ENCODE measurements at regions not wholly inside any gene's neighbourhood (a gene's known extent, or its start where the extent isn't known, plus 50 kb on each side); places are given as distances from the start of the nearest gene placed in this dataset.

DNA sequence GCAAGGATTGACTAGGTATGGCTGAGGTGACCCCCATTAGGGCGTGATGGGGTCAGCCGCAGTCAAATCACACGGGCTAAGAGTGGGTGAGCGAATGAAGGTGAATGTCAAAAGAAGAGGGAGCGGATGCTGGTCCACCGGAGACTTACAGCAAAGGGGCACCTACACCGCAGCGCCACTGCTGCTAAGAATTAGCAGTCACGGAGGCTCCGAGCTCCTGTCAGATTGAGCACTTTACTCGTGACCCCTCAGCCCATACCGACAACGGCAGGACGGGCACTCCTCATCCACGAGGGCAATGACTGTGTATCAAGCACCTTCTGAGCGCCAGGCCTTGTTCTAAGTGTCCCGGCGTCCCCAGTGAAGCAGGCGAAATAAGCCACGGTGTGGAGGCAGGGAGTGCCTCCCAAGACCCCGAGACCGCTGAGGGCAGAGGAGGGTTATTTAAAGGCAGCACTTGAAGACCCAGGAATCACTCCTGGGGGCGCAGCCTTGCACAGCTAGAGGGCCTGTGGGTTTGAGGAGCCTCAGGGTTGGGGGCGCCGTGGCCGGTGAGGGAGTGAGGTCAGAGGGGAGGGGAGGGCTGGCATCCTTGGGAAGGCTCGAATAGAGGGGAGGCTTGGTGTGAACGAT is 61.6 kb upstream of the GATA2 start:
- H3K36me3 Mint-ChIP-seq = peaks cover 0 to 2% of the 10 kb centered on the region in 2 donors
- H3K27me3 Mint-ChIP-seq = peaks cover 47 to 68% of the 10 kb centered on the region in 2 donors
- DNase-seq (no peak), ATAC-seq (replicated peaks) (no peak)
- H3K4me1 Mint-ChIP-seq = peaks cover 6 to 8% of the 10 kb centered on the region in 2 donors
- no peaks in the 10 kb centered on the region for H3K9me3 Mint-ChIP-seq
- no peak overlapping the region for H3K27ac Mint-ChIP-seq
- peak overlapping the region; percentile 8 to 32 for H3K4me3 Mint-ChIP-seq

GRCh38 chr3:128554100-128554464 is 61.1 kb upstream of the GATA2 start:
- Mint-ChIP-seq H3K36me3 (peaks cover 0 to 2% of the 10 kb centered on the region in 2 donors), H3K4me1 (peaks cover 6 to 8% of the 10 kb centered on the region in 2 donors), H3K27ac (no peak overlapping the region), H3K27me3 (peaks cover 49 to 69% of the 10 kb centered on the region in 2 donors), H3K9me3 (no peaks in the 10 kb centered on the region), H3K4me3 (no peak overlapping the region)
- ATAC-seq (replicated peaks) (no peak), DNase-seq (no peak)

DNA sequence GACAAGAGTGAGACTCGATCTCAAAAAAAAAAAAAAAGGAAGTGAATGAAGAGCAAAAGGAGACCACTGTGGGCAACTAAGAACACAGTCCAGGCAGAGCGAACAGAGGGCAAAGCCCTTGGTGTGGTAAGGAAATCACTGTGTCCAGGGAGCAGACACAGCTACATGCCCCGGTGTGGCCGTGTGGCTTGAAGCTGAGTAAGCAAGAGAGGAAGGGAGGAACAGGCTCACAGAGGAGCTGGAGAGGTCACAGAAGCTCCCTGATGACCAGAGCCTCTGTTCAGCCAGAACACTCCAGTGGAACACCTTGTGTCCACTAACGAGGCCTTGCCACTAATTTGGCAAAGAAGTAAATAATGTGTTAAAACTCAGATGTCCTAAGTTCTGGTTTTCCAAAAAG is 60.6 kb upstream of the GATA2 start:
- Mint-ChIP-seq H3K27me3 (peaks cover 49 to 74% of the 10 kb centered on the region in 2 donors), H3K27ac (no peak overlapping the region), H3K36me3 (peaks cover 0 to 2% of the 10 kb centered on the region in 2 donors), H3K4me3 (no peak overlapping the region), H3K4me1 (peaks cover 6 to 8% of the 10 kb centered on the region in 2 donors), H3K9me3 (no peaks in the 10 kb centered on the region)
- DNase-seq (no peak), ATAC-seq (replicated peaks) (no peak)

GRCh38 chr3:128551867-128552266 is 58.9 kb upstream of the GATA2 start:
- H3K36me3 Mint-ChIP-seq = peaks cover 0 to 2% of the 10 kb centered on the region in 2 donors
- peaks cover 6 to 8% of the 10 kb centered on the region in 2 donors for H3K4me1 Mint-ChIP-seq
- H3K27ac Mint-ChIP-seq = no peak overlapping the region
- peaks cover 49 to 71% of the 10 kb centered on the region in 2 donors for H3K27me3 Mint-ChIP-seq
- no peaks in the 10 kb centered on the region for H3K9me3 Mint-ChIP-seq
- DNase-seq (no peak), ATAC-seq (replicated peaks) (no peak)
- no peak overlapping the region for H3K4me3 Mint-ChIP-seq

DNA sequence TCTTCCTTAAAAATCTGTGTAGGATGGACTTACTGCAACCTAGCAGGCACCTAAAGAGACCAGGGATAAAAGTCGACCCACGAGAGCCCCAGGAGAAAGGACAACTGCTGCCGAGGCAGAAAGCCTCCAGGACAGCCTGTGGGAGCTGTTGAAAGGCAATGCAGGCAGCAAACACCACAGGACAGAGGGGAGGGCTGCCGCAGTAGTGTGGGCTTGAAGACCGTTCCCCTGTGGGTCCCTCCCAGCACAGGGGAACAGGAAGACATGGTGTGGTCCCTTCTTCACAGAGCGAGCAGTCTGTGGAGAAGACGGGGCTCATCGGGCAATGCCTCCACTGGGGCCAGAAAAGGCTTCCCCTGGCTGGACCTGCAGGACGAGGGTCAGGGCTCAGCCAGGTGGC is 58.5 kb upstream of the GATA2 start:
- ATAC-seq (replicated peaks) (no peak), DNase-seq (no peak)
- Mint-ChIP-seq H3K27ac (no peak overlapping the region), H3K4me1 (peaks cover 6% of the 10 kb centered on the region in 2 donors), H3K9me3 (no peaks in the 10 kb centered on the region), H3K4me3 (no peak overlapping the region), H3K36me3 (peaks cover 0 to 2% of the 10 kb centered on the region in 2 donors), H3K27me3 (peaks cover 46 to 67% of the 10 kb centered on the region in 2 donors)

DNA sequence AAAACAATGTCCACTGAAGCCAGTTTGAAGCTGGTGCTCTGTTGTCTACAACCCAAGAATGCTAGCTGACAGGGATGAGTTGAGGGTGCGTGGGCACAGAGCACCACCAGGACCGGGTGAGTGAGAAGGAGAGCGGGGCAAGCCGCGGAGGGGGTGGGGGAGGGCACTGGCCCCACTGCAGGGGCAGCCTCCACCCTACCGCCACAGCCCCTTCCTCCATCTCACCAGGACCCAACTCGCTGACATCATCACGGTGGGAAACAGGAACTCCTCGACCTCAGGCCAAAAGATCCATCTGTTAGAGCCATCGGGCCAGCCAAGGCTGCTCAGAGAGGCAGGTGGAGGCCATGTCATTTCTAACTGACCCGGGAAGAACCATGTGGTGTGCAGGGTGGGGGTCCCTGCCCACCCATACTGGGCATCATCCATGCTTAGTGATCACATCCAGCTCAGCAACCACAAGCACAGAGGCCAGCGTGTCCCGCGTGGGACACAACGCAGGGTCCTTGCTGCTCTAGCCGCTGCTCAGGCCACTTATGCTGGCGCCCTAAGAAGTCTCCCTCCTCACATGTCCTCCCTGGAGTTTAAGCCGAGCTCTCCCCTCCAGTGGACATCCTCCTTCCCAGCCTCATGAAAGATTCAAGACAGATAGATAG is 57.6 kb upstream of the GATA2 start:
- peaks cover 44 to 65% of the 10 kb centered on the region in 2 donors for H3K27me3 Mint-ChIP-seq
- no peak for ATAC-seq (replicated peaks)
- H3K36me3 Mint-ChIP-seq = peaks cover 0 to 2% of the 10 kb centered on the region in 2 donors
- no peaks in the 10 kb centered on the region for H3K9me3 Mint-ChIP-seq
- peaks cover 5 to 6% of the 10 kb centered on the region in 2 donors for H3K4me1 Mint-ChIP-seq
- no peak for DNase-seq
- no peak overlapping the region for H3K27ac Mint-ChIP-seq
- no peak overlapping the region for H3K4me3 Mint-ChIP-seq

DNA sequence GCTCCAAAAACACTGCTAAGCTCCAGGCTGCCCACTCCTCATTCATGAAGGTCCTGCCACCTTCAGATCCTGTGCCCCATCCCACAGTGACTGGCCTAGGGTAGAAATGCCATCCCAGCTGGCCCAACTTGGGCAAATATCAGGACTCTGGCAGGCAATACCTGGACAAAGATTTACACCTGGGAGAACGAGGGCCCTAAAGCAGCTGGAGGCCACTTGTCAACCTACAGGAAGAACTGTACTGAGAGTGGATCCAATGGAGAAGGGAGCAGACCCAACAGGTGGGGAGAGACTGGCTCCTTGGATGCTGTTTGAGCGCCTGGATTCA is 57.1 kb upstream of the GATA2 start:
- peaks cover 0 to 2% of the 10 kb centered on the region in 2 donors for H3K36me3 Mint-ChIP-seq
- no peak for ATAC-seq (replicated peaks)
- H3K4me3 Mint-ChIP-seq = no peak overlapping the region
- H3K27ac Mint-ChIP-seq = no peak overlapping the region
- peaks cover 44 to 65% of the 10 kb centered on the region in 2 donors for H3K27me3 Mint-ChIP-seq
- peaks cover 5 to 6% of the 10 kb centered on the region in 2 donors for H3K4me1 Mint-ChIP-seq
- H3K9me3 Mint-ChIP-seq = no peaks in the 10 kb centered on the region
- no peak for DNase-seq

- no peaks in the 10 kb centered on the region for H3K9me3 Mint-ChIP-seq
- DNase-seq = no peak
- no peak for ATAC-seq (replicated peaks)
- H3K27ac Mint-ChIP-seq = no peak overlapping the region
- H3K4me3 Mint-ChIP-seq = no peak overlapping the region
- peaks cover 0 to 2% of the 10 kb centered on the region in 2 donors for H3K4me1 Mint-ChIP-seq
- no peaks in the 10 kb centered on the region for H3K36me3 Mint-ChIP-seq
- H3K27me3 Mint-ChIP-seq = peaks cover 39 to 59% of the 10 kb centered on the region in 2 donors
Measured at GRCh38 chr3:128549283-128550112, 56.5 kb upstream of the GATA2 start.

DNA sequence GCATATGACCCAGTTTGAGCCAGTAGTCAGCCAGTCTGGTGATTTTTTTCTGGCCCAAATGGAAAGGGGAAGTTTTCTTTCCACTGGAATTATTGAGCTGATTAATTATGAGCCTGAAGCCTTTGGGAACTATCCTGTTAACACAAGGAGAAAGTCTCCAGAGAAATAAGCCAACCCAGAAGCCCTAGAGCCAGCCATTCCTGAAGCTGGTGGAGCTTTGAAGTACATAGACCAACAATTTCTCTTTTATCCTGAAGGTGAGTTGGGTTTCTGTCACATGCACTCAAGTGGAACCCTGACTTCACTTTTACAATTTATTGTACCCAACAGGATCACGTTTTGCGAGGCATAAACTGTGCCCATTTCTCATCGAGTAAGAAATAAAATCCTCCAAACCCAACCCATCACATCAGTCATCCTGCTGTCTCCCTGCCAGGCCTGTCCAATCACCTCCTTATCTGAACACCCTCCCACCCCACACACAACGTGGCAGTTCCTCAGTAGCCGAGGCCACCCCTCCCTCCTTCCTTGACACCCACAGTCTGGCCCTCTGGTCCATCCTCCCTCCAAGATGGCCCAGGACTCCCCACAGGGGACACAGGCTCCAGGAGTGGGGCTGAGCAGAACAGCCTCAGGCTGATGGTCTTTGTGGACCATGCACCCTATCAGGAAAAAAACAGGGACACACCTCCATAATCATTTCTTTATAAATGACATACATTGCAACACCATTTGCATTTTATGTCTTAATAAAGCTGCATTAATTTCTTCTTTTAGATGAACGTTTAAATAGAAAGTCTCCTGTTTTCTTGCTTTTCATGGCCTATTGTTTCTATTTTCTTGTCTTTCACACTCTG is 55.7 kb upstream of the GATA2 start:
- Mint-ChIP-seq H3K27me3 (peaks cover 30 to 50% of the 10 kb centered on the region in 2 donors), H3K27ac (no peak overlapping the region), H3K4me3 (no peak overlapping the region), H3K36me3 (no peaks in the 10 kb centered on the region), H3K9me3 (no peaks in the 10 kb centered on the region), H3K4me1 (no peaks in the 10 kb centered on the region)
- DNase-seq (no peak), ATAC-seq (replicated peaks) (no peak)

- H3K36me3 Mint-ChIP-seq = no peaks in the 10 kb centered on the region
- no peaks in the 10 kb centered on the region for H3K4me1 Mint-ChIP-seq
- peaks cover 24 to 44% of the 10 kb centered on the region in 2 donors for H3K27me3 Mint-ChIP-seq
- no peak overlapping the region for H3K27ac Mint-ChIP-seq
- peaks cover 4 to 6% of the 10 kb centered on the region in 2 donors for H3K9me3 Mint-ChIP-seq
- H3K4me3 Mint-ChIP-seq = no peak overlapping the region
- DNase-seq (no peak), ATAC-seq (replicated peaks) (no peak)
Measured at GRCh38 chr3:128548021-128548420, 55.0 kb upstream of the GATA2 start.

GRCh38 chr3:128547368-128547987 is 54.5 kb upstream of the GATA2 start:
- H3K9me3 Mint-ChIP-seq = peaks cover 9 to 10% of the 10 kb centered on the region in 2 donors
- H3K27me3 Mint-ChIP-seq = peaks cover 18 to 43% of the 10 kb centered on the region in 2 donors
- no peak overlapping the region for H3K27ac Mint-ChIP-seq
- ATAC-seq (replicated peaks) (no peak), DNase-seq (no peak)
- H3K4me3 Mint-ChIP-seq = no peak overlapping the region
- no peaks in the 10 kb centered on the region for H3K4me1 Mint-ChIP-seq
- H3K36me3 Mint-ChIP-seq = peaks cover 0 to 2% of the 10 kb centered on the region in 2 donors

GRCh38 chr3:128546646-128547045 is 53.6 kb upstream of the GATA2 start:
- no peak overlapping the region for H3K4me3 Mint-ChIP-seq
- H3K27me3 Mint-ChIP-seq = peaks cover 21 to 45% of the 10 kb centered on the region in 2 donors
- no peaks in the 10 kb centered on the region for H3K4me1 Mint-ChIP-seq
- H3K27ac Mint-ChIP-seq = no peak overlapping the region
- ATAC-seq (replicated peaks) (no peak), DNase-seq (no peak)
- H3K36me3 Mint-ChIP-seq = peaks cover 0 to 2% of the 10 kb centered on the region in 2 donors
- H3K9me3 Mint-ChIP-seq = peaks cover 9 to 11% of the 10 kb centered on the region in 2 donors

GRCh38 chr3:128545120-128545752 is 52.2 kb upstream of the GATA2 start:
- peaks cover 22 to 46% of the 10 kb centered on the region in 2 donors for H3K27me3 Mint-ChIP-seq
- ATAC-seq (replicated peaks) (no peak), DNase-seq (no peak)
- no peak overlapping the region for H3K4me3 Mint-ChIP-seq
- H3K36me3 Mint-ChIP-seq = peaks cover 0 to 2% of the 10 kb centered on the region in 2 donors
- no peaks in the 10 kb centered on the region for H3K4me1 Mint-ChIP-seq
- no peak overlapping the region for H3K27ac Mint-ChIP-seq
- H3K9me3 Mint-ChIP-seq = peaks cover 9 to 13% of the 10 kb centered on the region in 2 donors

All from stimulated activated naive B cell treated with anti-CD40 and anti-IgM and Interleukin-4, amounts not matched to agents 10 μg/mL and 1 μg/mL and 100 μg/mL, for 72 hours (primary cell).